ENCODE measurements at regions not wholly inside any gene's neighbourhood (a gene's known extent, or its start where the extent isn't known, plus 50 kb on each side); places are given as distances from the start of the nearest gene placed in this dataset.

DNA sequence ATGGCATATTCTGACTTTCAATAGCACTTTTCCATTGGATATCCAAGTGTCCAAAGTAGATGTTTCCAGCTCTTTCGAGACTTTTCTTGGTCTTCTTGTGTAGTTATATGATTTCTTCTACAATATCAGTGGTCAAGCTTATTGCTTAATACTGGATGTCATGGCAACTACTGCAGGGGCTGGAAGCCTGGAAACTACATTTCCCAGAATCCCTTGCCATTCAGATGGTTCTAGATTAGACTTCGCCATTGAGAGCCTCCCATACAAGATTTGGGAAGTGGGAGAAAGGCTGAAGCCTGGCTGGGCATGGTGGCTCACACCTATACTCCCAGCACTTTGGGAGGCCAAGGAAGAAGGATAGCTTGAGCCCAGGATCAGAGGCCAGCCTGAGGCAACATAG, 153.6 kb downstream of the C16orf95 start:
- Histone ChIP-seq H3K4me3 (ENCODE audit: low read length) (no peak overlapping the region), H3K4me1 (ENCODE audit: control insufficient read depth, insufficient read depth, low read length) (no peaks in the 10 kb centered on the region), H3K27ac (ENCODE audit: low read length) (no peak overlapping the region), H3K27me3 (ENCODE audit: control insufficient read depth, insufficient read depth, low read length) (no peaks in the 10 kb centered on the region), H3K9me3 (ENCODE audit: control insufficient read depth, insufficient read depth, low read length) (no peaks in the 10 kb centered on the region), H3K36me3 (ENCODE audit: control insufficient read depth, insufficient read depth, low read length) (no peaks in the 10 kb centered on the region)
- TF ChIP-seq, protein P1, sequence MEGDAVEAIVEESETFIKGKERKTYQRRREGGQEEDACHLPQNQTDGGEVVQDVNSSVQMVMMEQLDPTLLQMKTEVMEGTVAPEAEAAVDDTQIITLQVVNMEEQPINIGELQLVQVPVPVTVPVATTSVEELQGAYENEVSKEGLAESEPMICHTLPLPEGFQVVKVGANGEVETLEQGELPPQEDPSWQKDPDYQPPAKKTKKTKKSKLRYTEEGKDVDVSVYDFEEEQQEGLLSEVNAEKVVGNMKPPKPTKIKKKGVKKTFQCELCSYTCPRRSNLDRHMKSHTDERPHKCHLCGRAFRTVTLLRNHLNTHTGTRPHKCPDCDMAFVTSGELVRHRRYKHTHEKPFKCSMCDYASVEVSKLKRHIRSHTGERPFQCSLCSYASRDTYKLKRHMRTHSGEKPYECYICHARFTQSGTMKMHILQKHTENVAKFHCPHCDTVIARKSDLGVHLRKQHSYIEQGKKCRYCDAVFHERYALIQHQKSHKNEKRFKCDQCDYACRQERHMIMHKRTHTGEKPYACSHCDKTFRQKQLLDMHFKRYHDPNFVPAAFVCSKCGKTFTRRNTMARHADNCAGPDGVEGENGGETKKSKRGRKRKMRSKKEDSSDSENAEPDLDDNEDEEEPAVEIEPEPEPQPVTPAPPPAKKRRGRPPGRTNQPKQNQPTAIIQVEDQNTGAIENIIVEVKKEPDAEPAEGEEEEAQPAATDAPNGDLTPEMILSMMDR (IDR thresholded peaks at IDR 0.05) = no peak
- H3K9me3 Mint-ChIP-seq = peaks cover 3 to 5% of the 10 kb centered on the region in 2 donors
- H3K4me3 Mint-ChIP-seq = no peak overlapping the region
- no CpG with 5 or more reads among the region's 2 CpGs for WGBS (ENCODE audit: insufficient coverage)
- peaks cover 0 to 3% of the 10 kb centered on the region in 2 donors for H3K27me3 Mint-ChIP-seq (ENCODE audit: low read depth in 2 of 2)
- ATAC-seq (peak in 1 of 3 donors; percentile 29), DNase-seq (no peak)
- H3K36me3 Mint-ChIP-seq = no peaks in the 10 kb centered on the region
- peaks cover 0 to 5% of the 10 kb centered on the region in 2 donors for H3K4me1 Mint-ChIP-seq
- intact Hi-C loops (cut with micrococcal nuclease) = no loop called here
- no peak overlapping the region for H3K27ac Mint-ChIP-seq

DNA sequence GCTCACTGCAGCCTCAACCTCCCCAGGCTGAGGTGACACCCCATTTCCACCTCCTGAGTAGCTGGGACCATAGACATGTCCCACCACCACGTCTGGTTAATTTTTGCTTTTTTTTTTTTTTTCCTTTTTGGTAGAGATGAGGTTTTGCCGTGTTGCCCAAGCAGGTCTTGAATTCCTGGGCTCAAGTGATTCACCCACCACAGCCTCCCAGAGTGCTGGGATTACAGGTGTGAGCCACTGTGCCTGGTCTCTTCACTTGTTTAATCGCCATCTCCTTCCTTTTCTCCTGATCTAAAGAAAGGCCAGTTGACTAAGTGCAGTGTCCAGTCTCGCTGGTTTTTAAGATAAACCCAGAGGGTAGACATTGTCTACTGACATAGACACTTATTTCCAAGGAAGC, 152.0 kb downstream of the C16orf95 start:
- H3K27ac Mint-ChIP-seq = no peak overlapping the region
- H3K4me1 Mint-ChIP-seq = peaks cover 0 to 5% of the 10 kb centered on the region in 2 donors
- TF ChIP-seq, protein P1 (IDR thresholded peaks at IDR 0.05) = no peak
- Histone ChIP-seq H3K27me3 (ENCODE audit: control insufficient read depth, insufficient read depth, low read length) (no peaks in the 10 kb centered on the region), H3K36me3 (ENCODE audit: control insufficient read depth, insufficient read depth, low read length) (no peaks in the 10 kb centered on the region), H3K9me3 (ENCODE audit: control insufficient read depth, insufficient read depth, low read length) (no peaks in the 10 kb centered on the region), H3K4me3 (ENCODE audit: low read length) (no peak overlapping the region), H3K4me1 (ENCODE audit: control insufficient read depth, insufficient read depth, low read length) (no peaks in the 10 kb centered on the region), H3K27ac (ENCODE audit: low read length) (no peak overlapping the region)
- no peaks in the 10 kb centered on the region for H3K36me3 Mint-ChIP-seq
- DNase-seq (no peak), ATAC-seq (no peak)
- H3K9me3 Mint-ChIP-seq = peaks cover 3 to 5% of the 10 kb centered on the region in 2 donors
- intact Hi-C loops (cut with micrococcal nuclease) = no loop called here
- H3K4me3 Mint-ChIP-seq = no peak overlapping the region
- 90% methylated on average over 2 of the region's 4 CpGs for WGBS (ENCODE audit: insufficient coverage)
- H3K27me3 Mint-ChIP-seq (ENCODE audit: low read depth in 2 of 2) = peaks cover 0 to 3% of the 10 kb centered on the region in 2 donors

GRCh38 chr16:87165885-87166284, 151.3 kb downstream of the C16orf95 start:
- 83% methylated on average over 9 of the region's 9 CpGs for WGBS (ENCODE audit: insufficient coverage)
- Histone ChIP-seq H3K27me3 (ENCODE audit: control insufficient read depth, insufficient read depth, low read length) (no peaks in the 10 kb centered on the region), H3K4me1 (ENCODE audit: control insufficient read depth, insufficient read depth, low read length) (no peaks in the 10 kb centered on the region), H3K27ac (ENCODE audit: low read length) (no peak overlapping the region), H3K4me3 (ENCODE audit: low read length) (no peak overlapping the region), H3K9me3 (ENCODE audit: control insufficient read depth, insufficient read depth, low read length) (no peaks in the 10 kb centered on the region), H3K36me3 (ENCODE audit: control insufficient read depth, insufficient read depth, low read length) (no peaks in the 10 kb centered on the region)
- no peak for ATAC-seq
- no peak overlapping the region for H3K4me3 Mint-ChIP-seq
- peaks cover 3 to 5% of the 10 kb centered on the region in 2 donors for H3K9me3 Mint-ChIP-seq
- no peaks in the 10 kb centered on the region for H3K36me3 Mint-ChIP-seq
- H3K4me1 Mint-ChIP-seq = peaks cover 0 to 5% of the 10 kb centered on the region in 2 donors
- no peak for DNase-seq
- intact Hi-C loops (cut with micrococcal nuclease) = no loop called here
- TF ChIP-seq, protein P1 (IDR thresholded peaks at IDR 0.05) = no peak
- H3K27ac Mint-ChIP-seq = no peak overlapping the region
- H3K27me3 Mint-ChIP-seq (ENCODE audit: low read depth in 2 of 2) = peaks cover 0 to 3% of the 10 kb centered on the region in 2 donors

- intact Hi-C loops (cut with micrococcal nuclease) = no loop called here
- peaks cover 3 to 5% of the 10 kb centered on the region in 2 donors for H3K9me3 Mint-ChIP-seq
These were observed 150.9 kb downstream of the C16orf95 start for GRCh38 chr16:87166321-87166720.

More at GRCh38 chr16:87166321-87166720, 150.9 kb downstream of the C16orf95 start:
- no peaks in the 10 kb centered on the region for H3K9me3 ChIP-seq (ENCODE audit: control insufficient read depth, insufficient read depth, low read length)
- H3K4me1 ChIP-seq (ENCODE audit: control insufficient read depth, insufficient read depth, low read length) = no peaks in the 10 kb centered on the region
- ATAC-seq = no peak
- no peak overlapping the region for H3K4me3 Mint-ChIP-seq
- TF ChIP-seq, protein P1 (IDR thresholded peaks at IDR 0.05) = no peak
- no peak overlapping the region for H3K27ac Mint-ChIP-seq
- no peak for DNase-seq
- no peaks in the 10 kb centered on the region for H3K36me3 Mint-ChIP-seq
- H3K4me3 ChIP-seq (ENCODE audit: low read length) = no peak overlapping the region
- H3K27ac ChIP-seq (ENCODE audit: low read length) = no peak overlapping the region
- WGBS (ENCODE audit: insufficient coverage) = 96% methylated on average over 6 of the region's 9 CpGs
- no peaks in the 10 kb centered on the region for H3K36me3 ChIP-seq (ENCODE audit: control insufficient read depth, insufficient read depth, low read length)
- peaks cover 0 to 3% of the 10 kb centered on the region in 2 donors for H3K27me3 Mint-ChIP-seq (ENCODE audit: low read depth in 2 of 2)
- H3K4me1 Mint-ChIP-seq = peaks cover 0 to 5% of the 10 kb centered on the region in 2 donors
- no peaks in the 10 kb centered on the region for H3K27me3 ChIP-seq (ENCODE audit: control insufficient read depth, insufficient read depth, low read length)

Data from natural killer cell (primary cell).